ENCODE measurements at regions not wholly inside any gene's neighbourhood (a gene's known extent, or its start where the extent isn't known, plus 50 kb on each side); places are given as distances from the start of the nearest gene placed in this dataset.

DNA sequence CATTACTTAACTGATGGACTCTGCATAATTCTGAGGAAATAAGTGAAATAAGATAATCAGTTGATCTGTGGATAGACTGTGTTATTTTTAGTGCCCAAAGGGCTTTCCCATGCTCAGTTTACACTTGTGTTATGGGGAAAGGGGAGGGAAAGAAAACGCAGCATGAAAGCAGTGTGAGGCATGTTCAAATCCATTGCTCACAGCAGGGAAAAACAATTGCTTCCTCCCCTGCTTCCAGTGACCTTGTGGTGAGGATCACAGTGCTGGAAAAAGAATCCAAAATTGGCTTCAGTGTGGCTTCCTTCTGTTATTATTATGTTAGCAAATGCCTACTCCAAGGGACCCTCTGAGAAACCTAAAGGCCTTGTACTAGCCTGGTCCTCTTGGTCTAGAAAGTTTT, 285.1 kb upstream of the CDIN1 start:
- H3K9me3 Mint-ChIP-seq = no peaks in the 10 kb centered on the region
- H3K36me3 Mint-ChIP-seq (ENCODE audit: low read depth) = no peaks in the 10 kb centered on the region
- no peak for DNase-seq
- H3K4me1 Mint-ChIP-seq (ENCODE audit: low read depth) = no peaks in the 10 kb centered on the region
- intact Hi-C loops (cut with micrococcal nuclease) = no loop called here
- no peak overlapping the region for H3K4me3 Mint-ChIP-seq
- CTCF ChIA-PET = no interaction called here
- H3K27ac Mint-ChIP-seq = no peak overlapping the region
- peaks cover 1% of the 10 kb centered on the region for H3K27me3 Mint-ChIP-seq (ENCODE audit: low read depth)

DNA sequence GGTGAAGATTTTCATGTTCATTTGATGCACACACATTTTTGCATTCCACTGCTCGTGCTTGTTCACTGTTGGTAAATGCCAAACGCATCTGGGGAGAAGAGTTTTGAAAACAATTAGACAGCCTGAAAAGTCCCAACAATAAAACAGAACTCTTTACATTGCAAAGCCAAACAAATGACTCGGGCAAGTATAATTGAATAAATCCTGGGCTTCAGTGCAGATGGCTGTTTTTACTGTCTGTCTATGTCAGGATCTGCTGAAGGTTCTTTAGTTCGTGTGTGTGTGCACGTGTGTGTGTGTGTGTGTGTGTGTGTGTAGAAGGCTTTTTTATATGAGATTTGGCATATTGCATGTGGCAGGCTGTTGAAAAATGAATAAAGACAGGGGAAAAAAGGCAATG, 277.5 kb upstream of the CDIN1 start:
- DNase-seq = no peak
- no peaks in the 10 kb centered on the region for H3K36me3 Mint-ChIP-seq (ENCODE audit: low read depth)
- no peak overlapping the region for H3K4me3 Mint-ChIP-seq
- H3K9me3 Mint-ChIP-seq = peaks cover 3% of the 10 kb centered on the region
- intact Hi-C loops (cut with micrococcal nuclease) = no loop called here
- CTCF ChIA-PET = no interaction called here
- H3K27ac Mint-ChIP-seq = no peak overlapping the region
- no peaks in the 10 kb centered on the region for H3K27me3 Mint-ChIP-seq (ENCODE audit: low read depth)
- no peaks in the 10 kb centered on the region for H3K4me1 Mint-ChIP-seq (ENCODE audit: low read depth)

DNA sequence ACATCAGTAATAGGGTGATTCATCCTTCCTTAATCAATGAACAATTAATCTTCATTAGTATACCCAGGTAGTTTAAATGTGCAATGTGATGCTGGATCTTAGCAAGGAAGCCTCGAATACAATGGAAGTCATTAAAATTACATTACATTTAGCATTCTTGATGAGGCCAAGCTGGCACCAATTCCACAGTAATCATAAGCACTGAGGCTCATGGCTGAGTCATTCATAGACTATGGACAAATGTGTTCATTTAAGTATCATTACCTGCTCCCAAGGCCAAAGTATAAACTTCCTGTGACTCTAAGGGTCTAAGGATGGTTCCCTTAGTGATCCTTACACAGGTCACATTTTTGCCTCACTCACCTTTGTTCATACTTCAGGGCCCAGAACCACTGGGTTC, 266.4 kb upstream of the CDIN1 start:
- intact Hi-C loops (cut with micrococcal nuclease) = no loop called here
- Mint-ChIP-seq H3K27ac (no peak overlapping the region), H3K36me3 (ENCODE audit: low read depth) (no peaks in the 10 kb centered on the region), H3K27me3 (ENCODE audit: low read depth) (peaks cover 5% of the 10 kb centered on the region), H3K4me3 (no peak overlapping the region), H3K4me1 (ENCODE audit: low read depth) (no peaks in the 10 kb centered on the region), H3K9me3 (no peaks in the 10 kb centered on the region)
- DNase-seq = no peak
- CTCF ChIA-PET = no interaction called here

DNA sequence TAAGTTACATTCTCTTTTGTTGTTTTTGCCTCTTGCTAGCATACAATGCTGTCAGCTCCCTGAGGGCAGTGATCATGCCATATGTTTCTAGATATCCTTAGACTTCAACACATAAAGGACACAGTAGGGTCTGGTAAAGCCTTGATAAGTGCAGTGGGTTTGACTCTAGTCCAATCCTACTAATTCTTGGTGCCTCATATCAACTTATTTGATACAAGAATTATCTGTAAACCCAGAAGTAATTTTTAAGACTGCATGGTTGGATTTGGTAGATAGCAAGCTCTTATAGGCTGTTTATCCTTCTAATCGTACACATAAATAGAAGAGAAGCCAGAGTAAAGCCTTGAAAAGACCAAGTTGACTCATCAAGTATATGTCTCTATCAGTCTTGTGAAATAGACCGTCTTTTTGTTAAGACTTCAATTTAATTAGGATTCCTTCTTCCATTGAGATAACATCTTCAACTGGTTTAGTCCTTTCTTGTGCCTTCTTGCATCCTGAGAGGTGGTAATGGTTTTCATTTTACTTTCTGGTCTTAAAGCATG, 265.6 kb upstream of the CDIN1 start:
- H3K9me3 Mint-ChIP-seq = no peaks in the 10 kb centered on the region
- H3K36me3 Mint-ChIP-seq (ENCODE audit: low read depth) = no peaks in the 10 kb centered on the region
- no peak overlapping the region for H3K27ac Mint-ChIP-seq
- H3K4me3 Mint-ChIP-seq = no peak overlapping the region
- peaks cover 5% of the 10 kb centered on the region for H3K27me3 Mint-ChIP-seq (ENCODE audit: low read depth)
- CTCF ChIA-PET = interaction anchor here (0.5 kb wide), 1 partner anchor 1394 kb away, joined by 5 read pairs; no protein-coding TSS in a partner anchor
- no peak for DNase-seq
- H3K4me1 Mint-ChIP-seq (ENCODE audit: low read depth) = no peaks in the 10 kb centered on the region
- intact Hi-C loops (cut with micrococcal nuclease) = no loop called here

DNA sequence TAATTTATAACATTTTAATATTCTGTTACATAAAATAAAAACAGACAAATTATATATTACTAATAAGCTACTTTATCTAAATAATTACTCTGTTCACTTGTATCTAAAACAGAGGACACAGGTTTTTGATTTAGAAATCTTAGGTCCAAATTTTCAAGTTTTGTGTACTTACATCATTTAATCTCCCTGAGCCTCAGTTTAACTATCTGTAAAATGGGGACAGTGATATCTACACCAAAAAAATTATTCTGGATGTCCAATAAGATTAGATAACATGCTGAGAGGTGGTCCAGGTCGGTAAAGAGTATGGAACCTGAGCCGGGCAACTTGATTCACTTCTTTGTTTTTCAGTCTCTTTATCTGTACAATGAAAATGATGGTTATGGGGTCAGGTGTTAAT, 263.8 kb upstream of the CDIN1 start:
- Mint-ChIP-seq H3K4me3 (no peak overlapping the region), H3K36me3 (ENCODE audit: low read depth) (no peaks in the 10 kb centered on the region), H3K4me1 (ENCODE audit: low read depth) (no peaks in the 10 kb centered on the region)

DNA sequence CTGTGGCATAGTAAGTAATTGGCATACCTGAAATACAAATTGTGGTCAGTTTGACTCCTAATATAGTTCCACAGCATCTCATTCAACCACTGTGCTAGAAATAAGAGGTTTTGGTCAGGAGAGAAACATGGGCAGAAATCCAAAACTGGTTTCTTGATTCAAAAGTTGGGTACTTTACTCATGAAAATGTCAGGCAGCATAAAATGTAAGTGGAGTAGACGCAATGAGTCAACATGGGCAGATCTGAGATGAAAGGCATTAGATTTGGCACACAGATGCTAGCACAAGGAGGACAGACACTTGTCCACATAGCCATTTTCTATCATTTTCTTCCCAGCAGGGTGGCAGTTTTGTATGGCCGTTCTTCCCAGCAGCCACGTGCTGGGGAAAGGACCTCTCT, 255.8 kb upstream of the CDIN1 start:
- no peaks in the 10 kb centered on the region for H3K9me3 Mint-ChIP-seq
- no peak for DNase-seq
- H3K36me3 Mint-ChIP-seq (ENCODE audit: low read depth) = no peaks in the 10 kb centered on the region
- H3K27ac Mint-ChIP-seq = no peak overlapping the region
- H3K4me3 Mint-ChIP-seq = no peak overlapping the region
- H3K4me1 Mint-ChIP-seq (ENCODE audit: low read depth) = no peaks in the 10 kb centered on the region
- no peaks in the 10 kb centered on the region for H3K27me3 Mint-ChIP-seq (ENCODE audit: low read depth)
- intact Hi-C loops (cut with micrococcal nuclease) = no loop called here
- CTCF ChIA-PET = no interaction called here

More for the DNA sequence above, 263.8 kb upstream of the CDIN1 start:
- no peaks in the 10 kb centered on the region for H3K9me3 Mint-ChIP-seq
- no peak overlapping the region for H3K27ac Mint-ChIP-seq
- CTCF ChIA-PET = no interaction called here
- no peak for DNase-seq
- H3K27me3 Mint-ChIP-seq (ENCODE audit: low read depth) = peaks cover 5% of the 10 kb centered on the region
- intact Hi-C loops (cut with micrococcal nuclease) = no loop called here

DNA sequence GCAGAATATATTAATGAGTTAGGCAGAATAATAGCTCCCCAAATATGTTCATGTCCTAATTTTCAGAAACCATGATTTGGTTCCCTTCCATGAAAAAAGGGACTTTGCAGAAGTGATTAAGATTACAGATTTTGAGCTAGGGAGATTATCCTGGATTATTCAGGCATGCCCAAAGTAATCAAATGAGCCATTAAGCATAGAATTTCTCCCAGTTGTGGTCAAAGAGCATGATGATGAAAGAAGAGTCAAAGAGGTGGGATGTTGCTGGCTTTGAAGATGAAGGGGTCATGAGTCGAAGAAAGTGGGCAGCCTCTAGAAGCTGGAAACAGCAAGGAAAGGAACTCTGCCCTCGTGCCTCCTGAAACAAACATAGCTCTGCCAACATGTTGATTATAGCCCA, 254.2 kb upstream of the CDIN1 start:
- CTCF ChIA-PET = no interaction called here
- H3K4me1 Mint-ChIP-seq (ENCODE audit: low read depth) = no peaks in the 10 kb centered on the region
- H3K27ac Mint-ChIP-seq = no peak overlapping the region
- DNase-seq = no peak
- H3K27me3 Mint-ChIP-seq (ENCODE audit: low read depth) = no peaks in the 10 kb centered on the region
- intact Hi-C loops (cut with micrococcal nuclease) = no loop called here
- no peak overlapping the region for H3K4me3 Mint-ChIP-seq
- no peaks in the 10 kb centered on the region for H3K36me3 Mint-ChIP-seq (ENCODE audit: low read depth)
- H3K9me3 Mint-ChIP-seq = no peaks in the 10 kb centered on the region

DNA sequence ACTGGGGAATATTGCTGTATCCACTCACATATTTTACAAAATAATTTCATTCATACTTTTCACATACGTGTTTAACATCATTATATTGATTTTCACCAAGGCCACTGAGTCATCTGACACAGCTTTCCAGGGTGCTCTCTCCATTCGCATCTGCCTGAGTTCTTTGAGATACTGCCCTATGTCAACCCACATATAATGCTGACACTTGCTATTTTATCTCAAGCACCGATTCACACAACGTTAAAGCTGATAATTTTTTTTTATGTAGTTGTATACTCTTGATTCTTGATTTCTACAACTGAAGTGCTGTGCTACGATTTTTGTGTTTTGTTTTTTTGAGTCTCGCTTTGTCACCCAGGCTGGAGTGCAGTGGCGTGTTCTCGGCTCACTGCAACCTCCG, 249.8 kb upstream of the CDIN1 start:
- intact Hi-C loops (cut with micrococcal nuclease) = no loop called here
- no peaks in the 10 kb centered on the region for H3K4me1 Mint-ChIP-seq (ENCODE audit: low read depth)
- H3K27ac Mint-ChIP-seq = no peak overlapping the region
- DNase-seq = no peak
- no peaks in the 10 kb centered on the region for H3K36me3 Mint-ChIP-seq (ENCODE audit: low read depth)
- CTCF ChIA-PET = no interaction called here
- no peaks in the 10 kb centered on the region for H3K9me3 Mint-ChIP-seq
- no peak overlapping the region for H3K4me3 Mint-ChIP-seq
- H3K27me3 Mint-ChIP-seq (ENCODE audit: low read depth) = no peaks in the 10 kb centered on the region

DNA sequence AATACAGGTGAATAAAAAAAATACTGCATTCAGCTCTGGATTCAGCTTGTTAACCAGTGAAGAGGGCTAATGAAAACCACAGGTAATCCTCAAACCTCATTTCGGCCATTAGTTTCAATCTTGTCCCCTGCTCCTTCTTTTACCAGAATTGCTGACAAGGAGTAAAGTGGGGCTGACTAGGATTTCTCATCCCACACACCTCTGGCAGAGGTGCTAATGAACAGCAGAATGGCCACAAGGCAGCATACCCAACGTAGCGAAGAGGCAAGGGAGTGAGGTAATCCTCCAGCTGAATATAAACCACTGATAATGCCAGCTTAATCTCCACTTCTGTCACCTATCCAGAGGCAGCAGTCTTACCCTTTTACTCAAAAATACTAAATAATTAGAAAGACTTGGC, 248.8 kb upstream of the CDIN1 start:
- no peaks in the 10 kb centered on the region for H3K36me3 Mint-ChIP-seq (ENCODE audit: low read depth)
- no peak for DNase-seq
- H3K27me3 Mint-ChIP-seq (ENCODE audit: low read depth) = no peaks in the 10 kb centered on the region
- no peak overlapping the region for H3K27ac Mint-ChIP-seq
- no peak overlapping the region for H3K4me3 Mint-ChIP-seq
- CTCF ChIA-PET = interaction anchor here (0.7 kb wide), 1 partner anchor 39 kb away, joined by 3 read pairs; no protein-coding TSS in a partner anchor
- no peaks in the 10 kb centered on the region for H3K4me1 Mint-ChIP-seq (ENCODE audit: low read depth)
- H3K9me3 Mint-ChIP-seq = no peaks in the 10 kb centered on the region
- intact Hi-C loops (cut with micrococcal nuclease) = no loop called here

DNA sequence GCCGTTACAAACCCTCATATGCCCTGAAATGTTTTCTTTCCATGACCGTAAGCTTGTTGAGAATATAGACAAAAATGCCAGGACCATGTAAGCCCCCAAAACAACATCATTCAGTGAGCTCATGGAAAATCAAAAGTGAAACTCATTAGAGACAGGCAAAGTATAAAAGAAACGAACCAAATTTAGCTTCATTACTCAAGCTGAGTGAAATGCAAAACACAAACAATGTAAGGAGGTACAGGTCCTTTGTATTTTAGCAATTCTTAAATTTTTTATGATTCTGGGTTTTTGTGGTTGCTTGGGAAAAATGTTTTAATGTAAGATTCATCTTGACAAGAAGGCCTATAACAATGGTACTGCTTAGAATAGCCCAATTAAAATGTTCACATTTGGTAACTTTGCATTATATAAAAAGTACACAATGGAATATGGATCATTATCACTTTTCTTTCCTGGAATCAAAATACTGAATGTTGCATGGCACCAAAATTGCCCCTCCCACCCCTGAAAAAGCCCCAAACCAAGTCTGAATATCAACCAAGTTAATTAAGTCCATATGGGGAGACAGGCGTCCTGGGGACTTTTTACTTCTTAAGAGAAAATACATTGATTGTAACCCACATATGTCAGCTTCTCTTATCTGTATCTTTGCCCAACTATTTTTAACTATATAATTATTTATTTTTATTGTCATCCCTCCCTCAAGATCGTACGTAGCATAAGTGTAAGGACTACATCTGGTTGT, 247.7 kb upstream of the CDIN1 start:
- Mint-ChIP-seq H3K4me3 (no peak overlapping the region), H3K36me3 (ENCODE audit: low read depth) (no peaks in the 10 kb centered on the region), H3K27ac (no peak overlapping the region), H3K27me3 (ENCODE audit: low read depth) (no peaks in the 10 kb centered on the region), H3K4me1 (ENCODE audit: low read depth) (no peaks in the 10 kb centered on the region), H3K9me3 (no peaks in the 10 kb centered on the region)
- DNase-seq = no peak
- intact Hi-C loops (cut with micrococcal nuclease) = no loop called here
- CTCF ChIA-PET = no interaction called here

DNA sequence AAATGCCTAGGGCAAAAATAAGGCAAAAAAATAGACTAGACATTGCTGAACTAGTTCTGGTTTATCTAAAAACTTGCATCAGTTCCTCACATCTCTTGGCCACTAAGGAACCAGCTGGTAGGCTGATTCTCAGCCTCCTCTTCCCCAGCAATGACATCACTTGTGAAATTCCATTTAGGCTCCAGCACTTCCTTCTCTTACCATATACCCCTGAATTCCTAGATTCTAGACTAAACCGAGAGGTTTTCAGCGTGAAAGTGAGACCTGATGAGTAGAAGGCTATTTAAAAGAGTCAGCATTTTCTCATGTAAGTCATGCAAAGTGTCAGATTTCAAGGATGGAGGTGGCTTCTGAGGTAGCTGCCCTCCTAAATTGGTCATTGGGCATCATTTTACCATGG, 247.1 kb upstream of the CDIN1 start:
- Mint-ChIP-seq H3K9me3 (no peaks in the 10 kb centered on the region), H3K27me3 (ENCODE audit: low read depth) (no peaks in the 10 kb centered on the region), H3K4me1 (ENCODE audit: low read depth) (no peaks in the 10 kb centered on the region), H3K36me3 (ENCODE audit: low read depth) (no peaks in the 10 kb centered on the region), H3K4me3 (no peak overlapping the region), H3K27ac (no peak overlapping the region)
- CTCF ChIA-PET = no interaction called here
- intact Hi-C loops (cut with micrococcal nuclease) = no loop called here
- no peak for DNase-seq

DNA sequence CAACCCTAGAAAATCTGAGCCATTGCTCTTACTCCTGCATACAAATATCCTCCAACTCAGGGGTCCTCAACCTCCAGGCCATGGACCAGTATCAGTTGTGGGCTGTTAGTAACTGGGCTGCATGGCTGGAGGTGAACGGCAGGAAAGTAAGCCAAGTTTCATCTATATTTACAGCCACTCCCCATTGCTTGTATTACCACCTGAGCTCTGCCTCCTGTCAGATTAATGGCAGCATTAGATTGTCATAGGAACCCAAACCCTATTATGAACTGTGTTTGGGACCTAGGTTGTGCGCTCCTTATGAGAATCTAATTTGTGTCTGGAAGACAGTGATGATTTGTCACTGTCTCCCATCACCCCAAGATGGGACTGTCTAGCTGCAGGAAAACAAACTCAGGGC, 246.5 kb upstream of the CDIN1 start:
- H3K4me1 Mint-ChIP-seq (ENCODE audit: low read depth) = no peaks in the 10 kb centered on the region
- CTCF ChIA-PET = no interaction called here
- intact Hi-C loops (cut with micrococcal nuclease) = no loop called here
- no peak for DNase-seq
- H3K27ac Mint-ChIP-seq = no peak overlapping the region
- no peak overlapping the region for H3K4me3 Mint-ChIP-seq
- H3K9me3 Mint-ChIP-seq = no peaks in the 10 kb centered on the region
- H3K27me3 Mint-ChIP-seq (ENCODE audit: low read depth) = no peaks in the 10 kb centered on the region
- H3K36me3 Mint-ChIP-seq (ENCODE audit: low read depth) = no peaks in the 10 kb centered on the region

DNA sequence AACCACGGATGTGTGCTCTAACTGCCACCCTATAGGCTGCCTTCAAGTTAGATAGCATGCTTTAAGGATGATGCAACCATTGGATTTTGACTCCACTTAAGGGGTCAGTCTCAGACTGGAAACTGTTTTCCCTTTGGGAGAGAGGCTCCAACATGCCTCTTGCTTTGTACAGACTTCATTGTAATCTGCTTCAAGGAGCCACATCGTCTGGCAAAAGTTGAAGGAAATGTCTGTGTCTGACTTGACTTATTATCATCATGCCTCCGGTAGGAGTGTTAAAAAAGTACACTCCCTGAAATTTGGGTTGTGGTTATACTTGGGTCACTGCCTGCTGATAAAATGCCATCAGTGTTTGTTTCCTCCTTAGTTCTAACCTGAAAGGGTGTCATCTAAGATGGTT, 245.4 kb upstream of the CDIN1 start:
- intact Hi-C loops (cut with micrococcal nuclease) = no loop called here
- Mint-ChIP-seq H3K27me3 (ENCODE audit: low read depth) (no peaks in the 10 kb centered on the region), H3K27ac (no peak overlapping the region), H3K9me3 (no peaks in the 10 kb centered on the region), H3K4me3 (no peak overlapping the region), H3K36me3 (ENCODE audit: low read depth) (no peaks in the 10 kb centered on the region), H3K4me1 (ENCODE audit: low read depth) (no peaks in the 10 kb centered on the region)
- DNase-seq = no peak
- CTCF ChIA-PET = no interaction called here
